DOHH2 (cell line): ENCODE measurements at regions not wholly inside any gene's neighbourhood (a gene's known extent, or its start where the extent isn't known, plus 50 kb on each side); places are given as distances from the start of the nearest gene placed in this dataset.

ENCODE experiments used
- EZH2phosphoT487 ChIP-seq: fragments of 200-600 bp; sonication (generic); IDR thresholded peaks from 2 replicates; pipeline ENCODE4 v1.6.1; 2017; ENCODE audit warnings: borderline replicate concordance, mild to moderate bottlenecking, antibody characterized with exemption, low read length, moderate library complexity, mixed read lengths
- TF ChIP-seq, protein P1 (sequence below): fragments of 200-600 bp; sonication (generic); IDR thresholded peaks from one replicate; pipeline ENCODE4 v1.5.1; 2014; ENCODE audit warnings: antibody characterized with exemption, mild to moderate bottlenecking, low read depth, low read length; ENCODE audit not compliant: poor library complexity, severe bottlenecking

DNA sequence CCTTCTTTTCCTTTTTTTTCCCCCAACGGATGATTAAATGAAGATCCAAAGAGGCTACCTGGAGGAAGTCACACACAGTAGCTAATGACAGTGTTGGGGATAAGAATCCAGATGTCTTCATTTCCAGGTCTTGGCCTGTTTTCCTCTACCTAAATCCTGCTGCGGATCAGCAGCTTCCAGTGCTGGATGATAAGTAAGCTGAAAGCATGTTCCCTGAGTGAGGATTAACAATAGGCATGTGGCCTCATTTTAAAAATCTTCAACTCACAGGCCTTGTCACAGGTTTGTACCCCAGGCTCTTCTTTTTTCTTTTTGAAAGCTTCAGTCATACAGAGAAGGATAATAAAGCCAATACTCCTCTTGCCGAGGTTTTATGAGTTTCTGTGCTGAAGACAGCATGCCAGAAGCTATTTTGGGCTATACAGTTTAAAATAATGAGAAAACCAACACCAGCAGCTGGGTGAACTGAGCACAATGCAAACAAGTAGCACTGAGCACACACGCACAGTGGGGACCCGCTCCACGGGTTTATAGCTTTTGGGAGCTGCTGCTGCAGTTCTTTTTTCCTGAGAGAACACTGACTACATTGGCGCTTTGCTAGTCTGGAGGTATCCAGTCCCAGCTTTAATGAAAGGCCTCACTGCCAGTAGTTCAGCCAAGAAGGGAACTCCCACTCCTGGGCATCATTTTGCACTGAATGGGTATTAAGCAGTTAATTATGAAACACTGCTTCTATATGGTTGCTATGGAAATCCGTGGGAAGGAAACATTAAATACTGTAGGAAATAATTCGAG is 184.2 kb upstream of the CTSO start:
- TF ChIP-seq, protein P1, sequence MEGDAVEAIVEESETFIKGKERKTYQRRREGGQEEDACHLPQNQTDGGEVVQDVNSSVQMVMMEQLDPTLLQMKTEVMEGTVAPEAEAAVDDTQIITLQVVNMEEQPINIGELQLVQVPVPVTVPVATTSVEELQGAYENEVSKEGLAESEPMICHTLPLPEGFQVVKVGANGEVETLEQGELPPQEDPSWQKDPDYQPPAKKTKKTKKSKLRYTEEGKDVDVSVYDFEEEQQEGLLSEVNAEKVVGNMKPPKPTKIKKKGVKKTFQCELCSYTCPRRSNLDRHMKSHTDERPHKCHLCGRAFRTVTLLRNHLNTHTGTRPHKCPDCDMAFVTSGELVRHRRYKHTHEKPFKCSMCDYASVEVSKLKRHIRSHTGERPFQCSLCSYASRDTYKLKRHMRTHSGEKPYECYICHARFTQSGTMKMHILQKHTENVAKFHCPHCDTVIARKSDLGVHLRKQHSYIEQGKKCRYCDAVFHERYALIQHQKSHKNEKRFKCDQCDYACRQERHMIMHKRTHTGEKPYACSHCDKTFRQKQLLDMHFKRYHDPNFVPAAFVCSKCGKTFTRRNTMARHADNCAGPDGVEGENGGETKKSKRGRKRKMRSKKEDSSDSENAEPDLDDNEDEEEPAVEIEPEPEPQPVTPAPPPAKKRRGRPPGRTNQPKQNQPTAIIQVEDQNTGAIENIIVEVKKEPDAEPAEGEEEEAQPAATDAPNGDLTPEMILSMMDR = no peak
- no peak for TF ChIP-seq EZH2phosphoT487
